ENCODE measurements at regions not wholly inside any gene's neighbourhood (a gene's known extent, or its start where the extent isn't known, plus 50 kb on each side); places are given as distances from the start of the nearest gene placed in this dataset.

DNA sequence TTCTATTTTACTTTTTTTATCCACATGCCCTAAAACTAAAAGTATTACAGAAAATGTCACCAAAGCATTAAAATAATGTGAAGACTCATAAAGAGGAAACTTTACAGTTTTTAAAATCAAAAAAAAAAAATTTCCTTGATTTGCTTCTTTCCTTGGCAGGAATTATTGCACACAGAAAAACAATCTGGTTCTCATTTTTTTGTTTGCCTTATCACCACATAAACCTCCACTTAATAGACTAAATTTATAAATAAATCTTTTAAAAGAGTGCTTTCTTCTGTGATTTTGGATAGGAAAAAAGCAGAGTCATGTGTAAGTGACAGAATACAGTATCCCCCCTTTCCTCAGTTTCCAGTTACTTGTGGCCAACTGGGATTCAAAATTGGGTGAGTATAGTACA lies 695.1 kb upstream of the CITED2 start:
- H3K27me3 ChIP-seq: no peaks in the 10 kb centered on the region
- TF ChIP-seq, protein P1, sequence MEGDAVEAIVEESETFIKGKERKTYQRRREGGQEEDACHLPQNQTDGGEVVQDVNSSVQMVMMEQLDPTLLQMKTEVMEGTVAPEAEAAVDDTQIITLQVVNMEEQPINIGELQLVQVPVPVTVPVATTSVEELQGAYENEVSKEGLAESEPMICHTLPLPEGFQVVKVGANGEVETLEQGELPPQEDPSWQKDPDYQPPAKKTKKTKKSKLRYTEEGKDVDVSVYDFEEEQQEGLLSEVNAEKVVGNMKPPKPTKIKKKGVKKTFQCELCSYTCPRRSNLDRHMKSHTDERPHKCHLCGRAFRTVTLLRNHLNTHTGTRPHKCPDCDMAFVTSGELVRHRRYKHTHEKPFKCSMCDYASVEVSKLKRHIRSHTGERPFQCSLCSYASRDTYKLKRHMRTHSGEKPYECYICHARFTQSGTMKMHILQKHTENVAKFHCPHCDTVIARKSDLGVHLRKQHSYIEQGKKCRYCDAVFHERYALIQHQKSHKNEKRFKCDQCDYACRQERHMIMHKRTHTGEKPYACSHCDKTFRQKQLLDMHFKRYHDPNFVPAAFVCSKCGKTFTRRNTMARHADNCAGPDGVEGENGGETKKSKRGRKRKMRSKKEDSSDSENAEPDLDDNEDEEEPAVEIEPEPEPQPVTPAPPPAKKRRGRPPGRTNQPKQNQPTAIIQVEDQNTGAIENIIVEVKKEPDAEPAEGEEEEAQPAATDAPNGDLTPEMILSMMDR (IDR thresholded peaks at IDR 0.05): no peak
- no peak for DNase-seq (ENCODE audit: low spot score)

DNA sequence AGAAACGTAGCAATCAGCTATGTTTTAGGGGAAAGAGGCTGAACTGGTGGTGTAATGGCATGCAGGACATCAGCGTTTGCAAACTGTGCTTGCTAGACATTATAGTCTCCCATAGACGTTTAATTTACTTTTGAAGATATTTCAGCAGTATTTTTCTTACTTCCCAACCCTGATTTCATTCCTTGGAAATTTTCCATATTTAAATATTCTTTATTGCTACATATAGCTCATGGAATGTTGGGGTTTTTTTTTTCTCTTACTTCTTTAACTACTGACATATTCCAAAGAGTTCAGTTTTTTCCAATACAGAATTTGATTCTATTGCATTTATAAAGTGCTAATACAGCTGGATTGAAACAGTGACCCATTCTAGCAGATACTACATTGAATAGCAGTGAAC lies 694.4 kb upstream of the CITED2 start:
- Histone ChIP-seq H3K27ac (no peak overlapping the region), H3K9me3 (no peaks in the 10 kb centered on the region), H3K27me3 (no peaks in the 10 kb centered on the region), H3K4me1 (peaks cover 0 to 31% of the 10 kb centered on the region in 2 donors), H3K36me3 (no peaks in the 10 kb centered on the region), H3K4me3 (no peak overlapping the region)
- TF ChIP-seq, protein P1 (IDR thresholded peaks at IDR 0.05): no peak
- DNase-seq (ENCODE audit: low spot score): no peak

More for the DNA sequence above, 695.1 kb upstream of the CITED2 start:
- Histone ChIP-seq H3K9me3 (no peaks in the 10 kb centered on the region), H3K36me3 (no peaks in the 10 kb centered on the region), H3K27ac (no peak overlapping the region), H3K4me3 (no peak overlapping the region), H3K4me1 (peaks cover 0 to 31% of the 10 kb centered on the region in 2 donors)

DNA sequence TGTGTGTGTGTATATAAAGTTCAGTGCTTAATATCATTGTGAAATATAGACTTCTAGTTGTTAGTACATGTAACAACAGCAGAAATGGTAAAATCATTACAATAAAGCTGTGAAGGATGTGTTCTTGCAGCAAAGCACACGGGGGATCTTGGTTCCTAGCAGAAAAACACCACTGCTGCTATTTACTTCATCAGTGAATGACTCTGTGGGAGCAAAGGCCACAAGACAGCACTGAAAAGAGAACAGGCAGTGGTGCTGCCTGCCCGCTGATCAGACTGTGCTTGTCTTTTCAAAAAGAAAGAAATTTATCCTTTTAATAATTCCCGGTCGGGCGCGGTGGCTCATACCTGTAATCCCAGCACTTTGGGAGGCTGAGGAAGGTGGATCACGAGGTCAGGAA lies 689.9 kb upstream of the CITED2 start:
- peaks cover 0 to 14% of the 10 kb centered on the region in 2 donors for H3K4me1 ChIP-seq
- H3K9me3 ChIP-seq: no peaks in the 10 kb centered on the region
- H3K4me3 ChIP-seq: no peak overlapping the region
- no peaks in the 10 kb centered on the region for H3K36me3 ChIP-seq
- DNase-seq (ENCODE audit: low spot score): no peak
- TF ChIP-seq, protein P1 (IDR thresholded peaks at IDR 0.05): no peak
- no peaks in the 10 kb centered on the region for H3K27me3 ChIP-seq
- no peak overlapping the region for H3K27ac ChIP-seq

DNA sequence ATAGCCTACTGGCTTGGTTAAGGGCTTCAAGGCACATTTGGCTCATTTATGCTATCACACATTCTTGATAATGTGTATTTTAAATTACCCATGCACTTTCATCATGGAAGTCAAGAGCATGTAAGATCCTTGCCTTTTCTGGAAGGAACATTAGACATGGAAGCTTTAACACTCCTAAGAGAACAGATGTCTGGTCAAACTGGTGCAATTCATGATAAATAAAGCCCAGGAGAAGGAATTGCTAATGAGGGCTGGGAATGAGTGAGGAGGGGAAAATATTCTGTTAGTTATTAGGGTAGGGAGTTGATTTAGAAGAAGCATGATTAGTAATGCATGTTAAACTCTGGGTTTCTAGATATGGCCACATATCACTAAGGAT lies 688.6 kb upstream of the CITED2 start:
- H3K4me1 ChIP-seq: peaks cover 0 to 14% of the 10 kb centered on the region in 2 donors
- TF ChIP-seq, protein P1 (IDR thresholded peaks at IDR 0.05): no peak
- no peak for DNase-seq (ENCODE audit: low spot score)
- H3K36me3 ChIP-seq: no peaks in the 10 kb centered on the region
- no peaks in the 10 kb centered on the region for H3K9me3 ChIP-seq
- no peak overlapping the region for H3K4me3 ChIP-seq
- H3K27me3 ChIP-seq: no peaks in the 10 kb centered on the region
- peak overlapping the region; percentile 17 to 20 for H3K27ac ChIP-seq

DNA sequence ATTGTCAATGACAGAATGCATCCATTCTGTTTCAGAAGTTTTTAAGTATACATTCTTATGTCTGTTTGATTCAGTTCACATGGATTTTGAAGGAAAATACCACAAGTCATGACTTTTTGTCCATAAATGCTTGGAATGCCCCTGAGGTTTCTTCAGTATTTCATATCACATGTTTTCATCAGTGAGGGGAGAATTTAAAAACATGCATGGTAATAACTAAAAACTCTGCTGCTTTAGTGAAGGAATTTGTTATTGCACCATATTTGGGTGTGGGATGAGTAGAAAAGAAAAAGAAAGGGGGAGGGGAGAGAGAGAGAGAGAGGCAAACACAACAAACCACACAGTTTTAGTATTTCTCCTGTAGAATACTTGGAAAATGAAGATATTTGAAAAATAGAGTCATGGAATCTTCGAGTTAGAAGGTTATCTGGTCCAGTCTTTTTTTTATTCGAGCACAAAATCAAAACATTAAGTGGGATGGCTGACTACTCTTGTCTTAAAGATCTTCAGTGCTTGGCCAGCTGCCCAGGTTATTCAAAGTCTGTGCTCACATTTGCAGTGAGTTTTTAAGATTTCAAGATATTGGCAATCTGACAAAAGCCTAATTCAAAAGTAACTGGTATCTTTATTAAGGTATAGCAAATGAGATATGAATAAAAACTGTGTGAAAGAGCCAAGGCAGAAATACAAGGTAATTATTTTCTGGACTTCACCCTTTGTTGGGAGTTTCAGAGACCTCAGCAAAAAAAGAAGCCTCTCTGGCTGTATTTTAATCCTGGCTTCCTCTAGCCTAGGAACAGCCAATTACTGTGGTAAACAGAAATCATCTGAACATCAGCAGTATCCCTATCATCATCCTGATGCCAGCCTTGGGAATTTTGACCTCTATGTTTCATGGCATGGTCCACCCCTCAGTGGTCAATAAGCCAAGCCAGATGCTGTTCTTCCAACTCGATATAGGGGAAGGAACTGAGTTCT lies 687.9 kb upstream of the CITED2 start:
- peak overlapping the region; percentile 17 to 57 for H3K27ac ChIP-seq
- no peaks in the 10 kb centered on the region for H3K27me3 ChIP-seq
- no peaks in the 10 kb centered on the region for H3K9me3 ChIP-seq
- H3K4me3 ChIP-seq: no peak overlapping the region
- DNase-seq (ENCODE audit: low spot score): peak; percentile 71
- TF ChIP-seq, protein P1 (IDR thresholded peaks at IDR 0.05): no peak
- peaks cover 0 to 14% of the 10 kb centered on the region in 2 donors for H3K4me1 ChIP-seq
- H3K36me3 ChIP-seq: no peaks in the 10 kb centered on the region

Data from right atrium auricular region (tissue), 2 donors.